Cardiac muscle cell (in vitro differentiated cells and primary cell): ENCODE measurements at regions not wholly inside any gene's neighbourhood (a gene's known extent, or its start where the extent isn't known, plus 50 kb on each side); places are given as distances from the start of the nearest gene placed in this dataset.

ENCODE experiments used
- DNase-seq, 2 donors: peaks; one replicate each; pipeline versions ENCODE4 v3.0.0 to v3.0.0-alpha.2; 2010 to 2017; ENCODE audit warnings: low read depth in 1 of 2, low spot score in 1 of 2
- H3K27ac ChIP-seq: fragments of 200-600 bp; sonication (generic); 2 replicates; pipeline ENCODE4 v1.5.1; 2016
- H3K27me3 ChIP-seq: fragments of 200-600 bp; sonication (generic); 2 replicates; pipeline ENCODE4 v1.6.0; 2016; ENCODE audit warnings: control low read depth
- H3K36me3 ChIP-seq: fragments of 200-600 bp; sonication (generic); 2 replicates; pipeline ENCODE4 v1.5.1; 2016; ENCODE audit warnings: control low read depth
- H3K4me1 ChIP-seq: fragments of 200-600 bp; sonication (generic); 2 replicates; pipeline ENCODE4 v1.8.1; 2017; ENCODE audit warnings: low read depth, mild to moderate bottlenecking, mixed run types
- H3K4me3 ChIP-seq: fragments of 200-600 bp; sonication (generic); 2 replicates; pipeline ENCODE4 v1.5.1; 2016; ENCODE audit warnings: mild to moderate bottlenecking
- H3K9me3 ChIP-seq: fragments of 200-600 bp; sonication (generic); 2 replicates; pipeline ENCODE4 v1.5.1; 2017; ENCODE audit warnings: low read depth, mild to moderate bottlenecking, control low read depth
- TF ChIP-seq, protein P1 (sequence below): IDR thresholded peaks from 2 replicates; pipeline ENCODE4 v1.5.1; 2012; ENCODE audit warnings: low read depth, mild to moderate bottlenecking, low read length

DNA sequence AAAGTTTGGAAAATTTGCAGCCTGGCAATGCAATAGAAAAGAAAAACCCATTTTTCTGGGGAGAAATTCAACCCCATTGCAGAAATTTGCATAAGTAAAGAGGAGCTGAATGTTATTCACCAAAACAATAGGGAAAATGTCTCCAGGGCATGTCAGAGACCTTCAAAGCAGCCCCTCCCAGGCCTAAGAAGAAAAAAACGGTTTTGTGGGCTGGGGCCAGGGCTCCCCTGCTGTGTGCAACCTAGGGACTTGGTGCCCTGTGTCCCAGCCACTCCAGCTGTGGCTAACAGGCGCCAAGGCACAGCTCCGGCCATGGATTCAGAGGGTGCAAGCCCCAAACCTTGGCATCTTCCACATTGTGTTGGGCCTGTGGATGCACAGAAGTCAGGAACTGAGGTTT is 224.5 kb downstream of the TXNL1 start:
- Histone ChIP-seq H3K36me3 (no peaks in the 10 kb centered on the region), H3K9me3 (no peaks in the 10 kb centered on the region), H3K4me3 (no peak overlapping the region), H3K27me3 (no peaks in the 10 kb centered on the region), H3K4me1 (no peaks in the 10 kb centered on the region), H3K27ac (no peak overlapping the region)
- TF ChIP-seq, protein P1, sequence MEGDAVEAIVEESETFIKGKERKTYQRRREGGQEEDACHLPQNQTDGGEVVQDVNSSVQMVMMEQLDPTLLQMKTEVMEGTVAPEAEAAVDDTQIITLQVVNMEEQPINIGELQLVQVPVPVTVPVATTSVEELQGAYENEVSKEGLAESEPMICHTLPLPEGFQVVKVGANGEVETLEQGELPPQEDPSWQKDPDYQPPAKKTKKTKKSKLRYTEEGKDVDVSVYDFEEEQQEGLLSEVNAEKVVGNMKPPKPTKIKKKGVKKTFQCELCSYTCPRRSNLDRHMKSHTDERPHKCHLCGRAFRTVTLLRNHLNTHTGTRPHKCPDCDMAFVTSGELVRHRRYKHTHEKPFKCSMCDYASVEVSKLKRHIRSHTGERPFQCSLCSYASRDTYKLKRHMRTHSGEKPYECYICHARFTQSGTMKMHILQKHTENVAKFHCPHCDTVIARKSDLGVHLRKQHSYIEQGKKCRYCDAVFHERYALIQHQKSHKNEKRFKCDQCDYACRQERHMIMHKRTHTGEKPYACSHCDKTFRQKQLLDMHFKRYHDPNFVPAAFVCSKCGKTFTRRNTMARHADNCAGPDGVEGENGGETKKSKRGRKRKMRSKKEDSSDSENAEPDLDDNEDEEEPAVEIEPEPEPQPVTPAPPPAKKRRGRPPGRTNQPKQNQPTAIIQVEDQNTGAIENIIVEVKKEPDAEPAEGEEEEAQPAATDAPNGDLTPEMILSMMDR: no peak
- no peak for DNase-seq

DNA sequence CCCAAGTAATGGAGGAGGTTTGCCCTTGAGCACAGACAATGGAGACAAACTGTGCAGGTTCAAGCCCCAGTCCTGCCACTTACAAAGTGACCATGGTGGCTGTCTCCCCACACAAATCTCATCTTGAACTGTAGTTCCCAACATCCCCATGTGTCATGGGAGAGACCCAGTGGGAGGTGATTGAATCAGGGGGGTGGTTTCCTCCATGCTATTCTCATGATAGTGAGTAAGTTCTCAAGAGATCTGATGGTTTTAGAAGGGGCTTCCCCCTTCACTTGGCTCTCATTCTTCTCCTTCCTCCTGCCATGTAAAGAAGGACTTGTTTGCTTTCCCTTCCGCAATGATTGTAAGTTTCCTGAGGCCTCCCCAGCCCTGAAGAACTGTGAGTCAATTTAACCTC is 225.4 kb downstream of the TXNL1 start:
- TF ChIP-seq, protein P1: no peak
- Histone ChIP-seq H3K27ac (no peak overlapping the region), H3K9me3 (no peaks in the 10 kb centered on the region), H3K4me1 (no peaks in the 10 kb centered on the region), H3K4me3 (no peak overlapping the region), H3K27me3 (no peaks in the 10 kb centered on the region), H3K36me3 (no peaks in the 10 kb centered on the region)
- DNase-seq: no peak

- no peak overlapping the region for H3K4me3 ChIP-seq
- TF ChIP-seq, protein P1: no peak
- H3K9me3 ChIP-seq: no peaks in the 10 kb centered on the region
- no peak overlapping the region for H3K27ac ChIP-seq
- H3K36me3 ChIP-seq: no peaks in the 10 kb centered on the region
- H3K27me3 ChIP-seq: no peaks in the 10 kb centered on the region
- no peaks in the 10 kb centered on the region for H3K4me1 ChIP-seq
- no peak for DNase-seq
Observed at GRCh38 chr18:56409736-56410135, 228.7 kb downstream of the TXNL1 start.

- no peaks in the 10 kb centered on the region for H3K27me3 ChIP-seq
- H3K4me3 ChIP-seq: no peak overlapping the region
- DNase-seq: no peak
- H3K4me1 ChIP-seq: no peaks in the 10 kb centered on the region
- TF ChIP-seq, protein P1: no peak
- no peak overlapping the region for H3K27ac ChIP-seq
- no peaks in the 10 kb centered on the region for H3K9me3 ChIP-seq
- no peaks in the 10 kb centered on the region for H3K36me3 ChIP-seq
Observed at GRCh38 chr18:56407646-56408180, 230.7 kb downstream of the TXNL1 start.

DNA sequence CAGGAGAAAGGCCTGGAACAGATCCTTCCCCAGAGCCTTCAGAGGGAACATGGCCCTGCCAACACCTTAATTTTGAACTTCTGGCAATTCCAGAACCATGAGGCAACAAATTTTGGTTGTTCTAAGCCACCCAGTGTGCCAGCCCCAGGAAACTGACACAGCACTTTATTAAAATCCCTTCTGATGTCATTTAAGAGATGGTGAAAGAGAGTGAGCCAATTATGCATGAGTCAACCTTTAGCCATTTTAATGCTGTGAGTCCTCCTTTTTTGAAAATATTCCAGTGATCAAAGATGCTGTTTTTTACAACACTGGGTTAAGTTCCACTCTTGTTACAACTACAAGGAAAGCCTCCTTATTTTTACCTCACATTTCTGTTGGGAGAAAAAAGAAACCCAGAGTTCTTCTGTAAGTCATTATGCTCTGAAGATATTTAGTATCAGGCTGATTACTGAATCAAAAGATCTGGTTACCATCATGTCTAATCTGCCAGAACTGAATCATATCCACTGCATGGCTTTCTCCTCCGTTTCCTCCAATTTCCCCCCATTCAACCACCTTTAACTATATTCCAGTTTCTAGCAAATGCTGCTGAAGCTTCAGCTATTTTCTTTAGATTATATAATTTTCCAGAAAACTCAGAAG is 235.4 kb downstream of the TXNL1 start:
- no peak overlapping the region for H3K4me3 ChIP-seq
- TF ChIP-seq, protein P1: no peak
- H3K36me3 ChIP-seq: no peaks in the 10 kb centered on the region
- H3K27me3 ChIP-seq: no peaks in the 10 kb centered on the region
- peak in 1 of 2 donors; percentile 88 for DNase-seq
- H3K9me3 ChIP-seq: no peaks in the 10 kb centered on the region
- no peak overlapping the region for H3K27ac ChIP-seq
- H3K4me1 ChIP-seq: no peaks in the 10 kb centered on the region
